NCI-H1930 (cell line): ENCODE measurements at regions not wholly inside any gene's neighbourhood (a gene's known extent, or its start where the extent isn't known, plus 50 kb on each side); places are given as distances from the start of the nearest gene placed in this dataset.
"Not testable (repeated sequence)": the region's sequence is repeated elsewhere in the genome, so short reads cannot be mapped to it uniquely, and the experiment has no call there.

Source experiments
- DNase-seq, 2 experiments: peaks; one replicate each; lab custom pipeline; 2025; lab: John Stamatoyannopoulos, UW

GRCh38 chr18:71242981-71243380 is 954.1 kb downstream of the SOCS6 start:
- no peak for DNase-seq

DNA sequence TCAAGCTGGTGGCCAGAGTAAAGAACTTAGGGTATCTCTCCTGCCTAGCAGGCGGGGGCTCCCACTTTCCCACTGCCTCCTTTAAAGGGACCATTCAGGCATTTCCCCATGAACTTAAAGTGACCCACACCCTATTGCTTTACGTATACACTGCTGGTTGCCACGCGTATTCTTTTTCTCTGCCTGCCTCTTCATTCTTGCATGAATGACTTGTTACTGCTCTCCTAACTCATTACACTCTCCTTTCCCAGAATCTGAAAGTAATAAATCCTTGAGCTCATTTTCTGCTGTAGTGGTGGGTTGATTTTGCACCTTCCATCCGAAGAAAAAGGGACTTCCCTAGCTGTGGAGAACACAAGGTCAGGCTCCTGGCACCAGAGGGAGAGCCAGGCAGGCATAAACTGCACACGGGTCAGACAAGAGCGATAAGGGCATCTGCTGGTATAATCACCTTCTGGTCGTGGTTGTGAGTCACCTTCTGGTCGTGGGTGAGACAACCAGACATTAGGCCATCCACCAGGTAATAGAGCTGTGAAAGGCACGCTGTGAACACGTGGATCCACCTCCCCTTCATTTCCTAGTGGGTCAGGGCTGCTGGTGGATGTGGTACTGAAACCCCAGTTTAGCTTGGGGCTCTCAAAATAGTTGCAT is 950.3 kb downstream of the SOCS6 start:
- no peak for DNase-seq

GRCh38 chr18:71237641-71238040 is 948.8 kb downstream of the SOCS6 start:
- DNase-seq, result no peak

DNA sequence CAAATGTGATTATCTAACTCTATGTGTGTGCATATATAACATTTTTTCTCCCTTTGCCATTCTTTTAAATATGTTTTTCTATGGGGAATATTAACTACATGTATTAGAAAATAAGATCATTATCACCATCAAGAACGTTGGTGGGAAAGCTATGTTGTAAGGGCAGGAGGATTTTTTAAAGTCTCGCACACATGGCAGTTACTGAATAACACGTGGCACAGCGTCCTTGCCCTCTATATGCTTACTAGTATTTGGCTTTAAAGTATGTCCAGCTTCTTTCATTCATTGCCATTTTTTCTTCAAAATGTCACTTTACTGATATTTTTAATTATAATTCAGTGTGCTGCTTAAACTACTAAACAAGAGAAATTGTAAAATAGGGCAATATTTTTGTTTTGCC is 944.3 kb downstream of the SOCS6 start:
- no peak for DNase-seq

- DNase-seq, result no peak
Measured at GRCh38 chr18:71223486-71223885, 934.6 kb downstream of the SOCS6 start.

DNA sequence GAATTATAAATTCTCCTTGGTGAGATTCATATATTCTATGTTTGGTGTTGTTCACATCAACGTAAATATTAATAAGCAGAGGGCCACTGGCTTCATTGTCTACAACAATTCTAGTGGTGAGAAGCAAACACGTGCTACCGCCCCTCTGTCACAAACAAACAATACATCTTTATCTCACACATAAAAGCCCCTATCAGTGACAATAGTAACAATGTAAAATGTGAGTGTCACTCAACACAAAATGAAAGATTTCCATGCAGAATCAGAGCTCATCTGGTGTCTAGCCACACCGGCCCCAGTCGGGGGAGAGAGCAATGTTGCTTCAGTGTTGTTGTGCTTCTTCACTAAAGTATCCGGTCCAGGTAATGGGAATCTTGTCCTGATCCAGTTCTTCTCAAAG is 932.6 kb downstream of the SOCS6 start:
- no peak for DNase-seq

GRCh38 chr18:71212739-71213138 is 923.9 kb downstream of the SOCS6 start:
- not testable (repeated sequence) for DNase-seq

- DNase-seq, result no peak
Measured at GRCh38 chr18:71212222-71212621, 923.4 kb downstream of the SOCS6 start.

GRCh38 chr18:71209944-71210343 is 921.1 kb downstream of the SOCS6 start:
- DNase-seq, result no peak

GRCh38 chr18:71194438-71194837 is 905.6 kb downstream of the SOCS6 start:
- DNase-seq, result no peak

- no peak for DNase-seq
Measured at GRCh38 chr18:71189581-71189980, 900.7 kb downstream of the SOCS6 start.

DNA sequence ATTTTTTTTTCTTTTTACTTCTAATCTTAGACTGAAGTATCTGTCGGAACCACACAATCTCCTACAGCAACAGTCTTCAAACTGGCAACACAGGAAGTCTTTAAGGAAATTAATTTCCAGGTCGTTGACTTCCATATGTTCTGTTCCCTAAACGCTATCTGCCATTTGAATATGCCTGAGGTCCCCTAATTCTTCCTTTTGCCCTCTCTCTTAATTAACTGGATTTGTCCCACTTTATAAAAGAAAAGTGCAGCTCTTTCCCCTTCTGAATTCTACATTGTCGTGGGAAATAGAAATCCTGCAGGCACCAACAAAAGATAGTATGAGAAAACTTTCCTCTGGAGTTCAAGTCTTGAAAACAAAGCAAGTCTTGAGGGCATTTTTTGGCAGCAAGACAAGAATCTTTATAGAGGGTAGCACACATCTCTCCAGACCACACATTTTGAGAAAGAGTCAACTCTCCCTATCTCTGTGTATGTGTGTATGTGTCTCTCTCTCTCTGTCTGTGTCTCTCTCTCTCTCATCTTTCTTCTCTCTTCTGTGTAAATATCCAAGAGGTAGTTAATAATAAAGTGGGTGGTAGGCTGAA is 879.8 kb downstream of the SOCS6 start:
- DNase-seq, result no peak

DNA sequence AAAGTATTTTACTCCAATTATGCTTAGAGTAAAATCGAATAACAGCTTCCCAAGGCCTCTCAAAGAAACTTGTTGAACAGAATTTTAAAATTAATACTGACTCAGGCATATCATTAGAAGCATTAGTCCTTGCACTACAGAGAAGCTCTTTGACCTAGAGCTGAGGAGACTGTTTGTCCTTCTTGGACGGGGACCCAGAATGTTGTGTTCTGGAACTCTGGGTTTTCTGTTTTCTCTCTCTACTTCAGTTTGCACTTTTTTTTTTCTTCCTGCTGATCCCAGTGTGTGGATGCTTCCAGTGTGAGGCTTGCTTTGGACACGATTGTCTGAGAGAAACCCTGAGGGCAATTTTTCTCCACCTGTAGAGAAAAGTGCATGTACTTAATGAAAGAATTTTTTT is 847.6 kb downstream of the SOCS6 start:
- no peak for DNase-seq

GRCh38 chr18:71134122-71134521 is 845.3 kb downstream of the SOCS6 start:
- no peak for DNase-seq

GRCh38 chr18:71131918-71132317 is 843.1 kb downstream of the SOCS6 start:
- DNase-seq, result no peak

GRCh38 chr18:71130351-71130750 is 841.5 kb downstream of the SOCS6 start:
- DNase-seq, result no peak

- no peak for DNase-seq
Measured at GRCh38 chr18:71125581-71125980, 836.7 kb downstream of the SOCS6 start.

- no peak for DNase-seq
Measured at GRCh38 chr18:71116535-71116934, 827.7 kb downstream of the SOCS6 start.

DNA sequence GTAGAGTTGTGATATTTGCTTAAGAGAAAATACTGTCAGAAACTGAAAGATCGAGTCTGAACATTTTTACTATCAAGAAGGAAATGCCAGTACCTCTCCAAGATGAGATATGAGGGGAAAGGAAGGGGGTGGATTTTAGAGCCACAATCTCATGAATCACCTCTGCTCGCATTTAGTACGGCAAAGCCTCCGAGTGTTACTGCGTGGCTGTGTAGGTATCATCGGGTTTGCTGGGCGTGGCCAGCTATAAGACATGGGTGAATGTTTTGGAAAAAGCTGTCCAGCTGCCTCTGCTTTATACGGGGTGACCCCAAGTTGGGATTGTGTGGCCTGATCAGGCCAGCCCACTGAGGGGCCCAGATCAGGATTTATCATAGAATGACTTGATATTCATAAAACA is 826.4 kb downstream of the SOCS6 start:
- no peak for DNase-seq

- no peak for DNase-seq
Measured at GRCh38 chr18:71114550-71115210, 825.8 kb downstream of the SOCS6 start.

GRCh38 chr18:71107244-71107643 is 818.4 kb downstream of the SOCS6 start:
- no peak for DNase-seq

- DNase-seq, result no peak
Measured at GRCh38 chr18:71106701-71107100, 817.9 kb downstream of the SOCS6 start.

DNA sequence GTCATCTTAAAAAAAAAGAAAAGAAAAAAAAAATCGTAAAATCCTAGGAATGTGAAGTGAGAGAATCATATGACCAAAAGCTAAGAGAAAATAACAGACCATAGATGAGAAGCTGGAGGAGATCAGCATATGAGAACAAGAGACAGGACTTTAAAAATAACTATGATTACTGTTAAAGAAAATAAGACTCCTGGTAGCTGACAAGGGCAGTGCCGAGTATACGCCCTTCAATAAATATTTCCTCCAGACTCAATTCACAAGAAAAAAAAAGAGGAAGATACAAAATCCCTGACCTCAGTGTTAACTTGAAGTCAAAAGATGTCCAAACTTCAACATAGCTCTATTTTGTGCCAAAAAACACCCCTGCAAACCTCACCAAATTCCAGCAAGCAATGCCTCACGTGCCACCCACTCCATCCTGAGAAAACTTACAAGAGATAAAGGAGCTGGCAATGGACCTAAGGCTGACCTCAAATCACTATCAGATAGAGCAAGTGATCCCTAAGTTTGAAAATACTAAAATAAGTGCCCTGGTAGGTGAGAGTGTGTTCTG is 817.2 kb downstream of the SOCS6 start:
- no peak for DNase-seq
